Activated naive CD4-positive, alpha-beta T cell treated with anti-CD3 and anti-CD28 coated beads, Interleukin-2, amount 10 ng/mL, durations not matched to agents 7 days and 5 days (primary cell): ENCODE measurements at regions not wholly inside any gene's neighbourhood (a gene's known extent, or its start where the extent isn't known, plus 50 kb on each side); places are given as distances from the start of the nearest gene placed in this dataset.
"Not testable (repeated sequence)": the region's sequence is repeated elsewhere in the genome, so short reads cannot be mapped to it uniquely, and the experiment has no call there.

Source experiments
- CTCF ChIA-PET: fragments of 350-600 bp; sonication (Branson Sonifier 250); formaldehyde crosslinking; loops from one replicate; lab custom pipeline; 2021; ENCODE audit warnings: antibody characterized with exemption; lab: Charles Lee
- DNase-seq: peaks from one replicate; pipeline ENCODE4 v3.0.0-alpha.2; 2020
- H3K27ac Mint-ChIP-seq: one replicate; pipeline ENCODE4 v1.8.0; 2021; ENCODE audit warnings: mild to moderate bottlenecking, moderate library complexity, mixed read lengths
- H3K27me3 Mint-ChIP-seq: one replicate; pipeline ENCODE4 v1.8.0; 2021; ENCODE audit warnings: mild to moderate bottlenecking, mixed read lengths
- H3K36me3 Mint-ChIP-seq: one replicate; pipeline ENCODE4 v1.8.0; 2021; ENCODE audit warnings: mixed read lengths
- H3K4me1 Mint-ChIP-seq: one replicate; pipeline ENCODE4 v1.8.0; 2021; ENCODE audit warnings: mixed read lengths
- H3K4me3 Mint-ChIP-seq: one replicate; pipeline ENCODE4 v1.8.0; 2021; ENCODE audit warnings: mild to moderate bottlenecking, moderate library complexity, mixed read lengths
- H3K9me3 Mint-ChIP-seq: one replicate; pipeline ENCODE4 v1.8.0; 2021; ENCODE audit warnings: mixed read lengths

DNA sequence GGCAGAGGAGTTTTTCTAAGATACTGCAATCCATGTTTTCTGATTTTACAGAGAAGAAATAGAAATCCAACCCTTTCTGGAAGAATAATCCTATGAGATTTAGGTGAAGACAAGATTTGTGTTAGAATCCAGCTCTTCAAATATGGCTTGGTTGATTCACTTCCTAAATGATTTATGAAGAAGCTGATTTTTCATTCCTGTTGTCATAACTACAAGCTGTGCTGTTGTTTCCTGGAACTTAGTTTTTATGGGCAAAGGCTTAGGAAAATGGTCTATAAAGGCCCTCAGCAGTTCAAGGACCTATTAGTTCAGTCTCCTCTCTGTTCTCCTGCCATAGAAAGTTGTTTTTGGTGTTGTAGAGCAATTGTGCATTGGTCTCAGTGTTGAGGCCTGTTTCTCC lies 174.2 kb upstream of the FAM20A start:
- Mint-ChIP-seq H3K27ac (no peak overlapping the region), H3K9me3 (no peaks in the 10 kb centered on the region), H3K4me3 (no peak overlapping the region), H3K27me3 (peaks cover 9% of the 10 kb centered on the region), H3K36me3 (no peaks in the 10 kb centered on the region), H3K4me1 (peaks cover 3% of the 10 kb centered on the region)
- CTCF ChIA-PET: interaction anchor here (1.2 to 4.1 kb wide), 4 partner anchors 10 to 472 kb away, joined by 3 to 29 read pairs (median 8); no protein-coding TSS in a partner anchor
- no peak for DNase-seq

DNA sequence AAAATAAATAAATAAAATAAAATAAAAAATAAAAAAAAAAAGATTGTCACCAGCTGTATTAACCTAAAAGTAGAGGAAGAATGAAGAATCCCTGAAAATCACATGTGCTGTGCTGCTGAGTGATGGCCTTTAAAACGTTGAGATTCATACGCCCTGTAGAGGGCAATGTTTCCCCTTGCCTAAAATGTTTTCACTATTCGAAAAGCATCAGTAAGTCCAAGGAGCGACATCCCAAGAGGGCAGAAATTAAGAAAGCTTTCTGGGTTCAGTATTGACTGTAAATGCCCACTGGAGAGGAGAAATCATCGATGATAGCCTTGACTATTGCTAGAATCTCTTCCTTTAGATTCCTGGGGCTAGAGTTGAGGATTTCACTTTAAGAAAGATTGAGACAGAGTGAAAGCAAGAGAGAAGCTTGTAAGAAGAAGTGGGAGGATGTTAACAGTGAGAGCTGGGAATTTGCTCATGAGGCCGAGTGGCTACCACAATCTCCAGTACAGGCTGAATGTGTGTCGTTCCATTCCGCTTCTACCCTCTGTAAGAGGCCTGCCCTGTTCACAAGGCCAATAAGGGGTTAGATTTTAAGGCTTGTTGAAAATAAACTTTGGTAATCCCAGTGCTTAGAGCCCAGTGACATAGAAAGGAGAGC lies 170.8 kb upstream of the FAM20A start:
- no peak for DNase-seq
- Mint-ChIP-seq H3K27me3 (peaks cover 3% of the 10 kb centered on the region), H3K9me3 (no peaks in the 10 kb centered on the region), H3K4me1 (peaks cover 3% of the 10 kb centered on the region), H3K36me3 (no peaks in the 10 kb centered on the region), H3K27ac (no peak overlapping the region), H3K4me3 (no peak overlapping the region)
- CTCF ChIA-PET: interaction anchor here (0.6 to 1.7 kb wide), 11 partner anchors 9 to 642 kb away, joined by 3 to 6 read pairs (median 3); partner anchors contain the start of gene MAP2K6

DNA sequence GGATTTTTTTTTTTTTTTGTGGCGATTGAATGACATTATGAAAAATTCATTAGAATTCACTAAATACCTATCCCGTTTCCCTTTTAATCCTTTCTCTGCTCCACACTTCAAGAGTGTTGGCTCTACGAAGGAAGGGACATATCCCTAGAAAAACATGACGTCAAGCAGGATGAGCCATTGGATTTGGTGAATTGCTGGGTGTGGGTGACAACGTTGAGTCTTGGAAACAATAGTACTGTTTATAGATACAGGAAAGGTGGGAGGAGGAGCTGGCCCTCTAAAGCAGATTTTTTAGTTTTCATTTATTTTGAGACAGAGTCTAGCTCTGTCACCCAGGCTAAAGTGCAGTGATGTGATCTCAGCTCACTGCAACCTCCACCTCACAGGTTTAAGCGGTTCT lies 167.6 kb upstream of the FAM20A start:
- no peak overlapping the region for H3K27ac Mint-ChIP-seq
- no peaks in the 10 kb centered on the region for H3K36me3 Mint-ChIP-seq
- no peaks in the 10 kb centered on the region for H3K9me3 Mint-ChIP-seq
- H3K4me1 Mint-ChIP-seq: peaks cover 4% of the 10 kb centered on the region
- CTCF ChIA-PET: no interaction called here
- no peak for DNase-seq
- H3K4me3 Mint-ChIP-seq: no peak overlapping the region
- H3K27me3 Mint-ChIP-seq: peaks cover 7% of the 10 kb centered on the region

DNA sequence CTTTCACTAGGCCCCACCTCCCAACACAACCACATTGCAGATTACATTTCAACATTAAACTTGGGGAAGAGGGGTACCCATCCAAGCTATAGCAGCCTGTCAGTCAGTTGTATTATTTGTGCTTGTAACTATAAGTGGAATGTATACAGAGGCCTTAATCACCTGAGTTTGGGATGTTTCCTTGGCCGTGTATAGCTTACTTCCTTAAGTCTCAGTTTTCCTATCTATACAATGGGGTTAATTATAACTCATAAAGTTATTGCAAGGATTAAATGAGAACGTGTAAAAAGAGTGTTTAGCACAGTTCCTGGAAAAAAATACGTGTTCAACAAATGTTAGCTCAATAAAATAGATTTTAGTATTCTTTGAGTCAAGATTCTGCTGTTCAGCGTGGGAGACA lies 165.5 kb upstream of the FAM20A start:
- Mint-ChIP-seq H3K27me3 (peaks cover 4% of the 10 kb centered on the region), H3K4me3 (no peak overlapping the region), H3K4me1 (peaks cover 6% of the 10 kb centered on the region), H3K9me3 (no peaks in the 10 kb centered on the region), H3K27ac (no peak overlapping the region), H3K36me3 (no peaks in the 10 kb centered on the region)
- no peak for DNase-seq
- CTCF ChIA-PET: no interaction called here

DNA sequence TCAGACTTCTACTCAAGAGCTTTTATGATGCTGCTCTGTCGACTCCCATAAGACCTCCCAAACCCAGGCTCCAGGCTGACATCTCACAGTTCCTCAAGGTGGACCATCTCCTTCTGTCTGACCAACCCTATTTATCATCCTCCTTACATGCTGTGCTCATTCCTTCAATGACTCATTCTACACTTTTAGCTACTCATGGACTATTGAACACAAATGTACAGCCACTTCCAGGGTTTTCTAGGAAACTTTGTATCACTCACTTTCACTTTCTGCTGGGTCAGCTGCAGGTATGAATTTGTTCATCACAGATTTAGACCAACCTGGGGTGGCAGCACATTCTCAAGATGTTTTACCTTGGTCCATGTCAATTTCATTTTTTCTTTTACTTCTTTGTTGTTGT lies 162.4 kb upstream of the FAM20A start:
- no peaks in the 10 kb centered on the region for H3K9me3 Mint-ChIP-seq
- H3K27me3 Mint-ChIP-seq: peaks cover 4% of the 10 kb centered on the region
- CTCF ChIA-PET: interaction anchor here (0.7 kb wide), 1 partner anchor 779 kb away, joined by 3 read pairs; no protein-coding TSS in a partner anchor
- H3K36me3 Mint-ChIP-seq: no peaks in the 10 kb centered on the region
- no peak for DNase-seq
- no peak overlapping the region for H3K27ac Mint-ChIP-seq
- peaks cover 14% of the 10 kb centered on the region for H3K4me1 Mint-ChIP-seq
- H3K4me3 Mint-ChIP-seq: no peak overlapping the region

DNA sequence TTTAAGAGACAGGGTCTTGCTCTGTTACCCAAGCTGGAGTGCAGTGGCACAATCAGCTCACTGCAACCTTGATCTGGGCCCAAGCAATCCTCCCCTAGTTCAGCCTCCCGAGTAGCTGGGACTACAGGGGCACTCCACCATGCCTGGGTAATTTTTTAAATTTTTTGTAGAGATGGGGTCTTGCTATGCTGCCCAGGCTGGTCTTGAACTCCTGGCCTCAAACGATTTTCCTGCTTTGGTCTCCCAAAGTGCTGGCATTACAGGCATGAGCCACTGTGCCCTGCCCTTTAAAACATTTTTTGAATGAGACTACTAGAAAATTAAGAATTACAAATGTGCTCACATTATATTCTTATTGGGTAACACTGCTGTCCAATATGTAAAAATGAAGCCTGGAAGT lies 161.7 kb upstream of the FAM20A start:
- no peak for DNase-seq
- Mint-ChIP-seq H3K27me3 (peaks cover 4% of the 10 kb centered on the region), H3K9me3 (no peaks in the 10 kb centered on the region), H3K27ac (no peak overlapping the region), H3K4me1 (peaks cover 14% of the 10 kb centered on the region), H3K36me3 (no peaks in the 10 kb centered on the region), H3K4me3 (no peak overlapping the region)
- CTCF ChIA-PET: interaction anchor here (1.6 kb wide), 1 partner anchor 484 kb away, joined by 3 read pairs; no protein-coding TSS in a partner anchor

DNA sequence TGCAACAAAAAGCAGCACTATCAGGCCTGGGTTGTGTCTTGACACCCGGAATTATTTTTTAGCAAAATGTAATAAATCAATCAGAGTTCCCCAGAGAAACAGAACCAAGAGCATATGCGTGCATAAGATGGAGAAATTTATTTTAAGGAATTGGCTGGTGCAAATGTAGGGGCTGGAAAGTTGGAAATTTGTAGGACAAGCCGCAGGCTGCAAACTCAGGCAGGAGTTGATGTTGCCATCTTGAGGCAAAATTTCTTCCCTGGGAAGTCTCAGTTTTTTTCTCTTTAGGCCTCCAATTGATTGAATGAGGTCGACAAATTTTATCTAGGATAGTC lies 158.9 kb upstream of the FAM20A start:
- H3K4me3 Mint-ChIP-seq: no peak overlapping the region
- H3K27me3 Mint-ChIP-seq: no peaks in the 10 kb centered on the region
- DNase-seq: no peak
- no peak overlapping the region for H3K27ac Mint-ChIP-seq
- H3K9me3 Mint-ChIP-seq: no peaks in the 10 kb centered on the region
- no peaks in the 10 kb centered on the region for H3K36me3 Mint-ChIP-seq
- CTCF ChIA-PET: interaction anchor here (1.5 to 2.1 kb wide), 2 partner anchors 226 to 294 kb away, joined by 4 to 7 read pairs; no protein-coding TSS in a partner anchor
- peaks cover 14% of the 10 kb centered on the region for H3K4me1 Mint-ChIP-seq

DNA sequence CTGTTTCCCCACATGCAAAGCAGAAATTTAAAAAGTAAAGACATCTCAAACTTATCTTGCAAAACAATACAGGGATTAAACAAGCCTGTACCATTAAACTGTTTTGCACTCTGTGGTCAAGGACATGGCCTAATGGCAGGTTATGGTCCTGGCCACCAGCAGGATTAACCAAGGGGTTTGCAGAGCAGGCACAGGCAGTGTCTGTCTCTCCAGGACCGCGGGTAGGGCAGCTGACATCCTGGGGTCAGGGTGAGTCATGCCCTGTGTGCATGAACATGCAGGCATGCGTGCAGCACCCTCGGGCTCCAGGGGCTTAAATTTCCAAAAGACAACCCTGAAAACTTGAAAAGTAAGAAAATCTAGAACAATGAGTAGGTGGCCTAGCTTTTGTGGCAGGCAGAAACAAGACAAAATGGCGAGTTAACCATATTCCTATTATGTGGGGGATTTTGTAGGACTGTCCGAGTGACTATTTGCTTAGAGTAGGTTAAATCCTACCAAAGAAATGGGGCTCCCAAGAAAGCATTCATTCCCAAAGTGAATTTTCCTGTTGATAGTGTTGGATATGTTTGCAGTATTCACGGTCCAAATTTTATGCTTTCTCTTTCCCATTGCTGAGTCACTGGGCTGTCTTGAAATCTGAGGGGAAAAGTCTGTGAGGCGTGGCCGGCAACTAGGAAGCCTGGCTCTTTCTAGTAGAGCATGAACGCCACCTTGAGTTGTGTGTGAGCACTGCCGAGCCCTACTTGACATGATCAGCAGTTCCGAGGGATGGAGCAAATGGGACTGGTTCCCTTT lies 158.4 kb upstream of the FAM20A start:
- peaks cover 14% of the 10 kb centered on the region for H3K4me1 Mint-ChIP-seq
- CTCF ChIA-PET: interaction anchor here (0.7 to 2.1 kb wide), 4 partner anchors 226 to 579 kb away, joined by 3 to 7 read pairs (median 4); no protein-coding TSS in a partner anchor
- no peaks in the 10 kb centered on the region for H3K36me3 Mint-ChIP-seq
- DNase-seq: peak; percentile 67
- H3K4me3 Mint-ChIP-seq: no peak overlapping the region
- H3K9me3 Mint-ChIP-seq: no peaks in the 10 kb centered on the region
- H3K27me3 Mint-ChIP-seq: no peaks in the 10 kb centered on the region
- H3K27ac Mint-ChIP-seq: no peak overlapping the region

DNA sequence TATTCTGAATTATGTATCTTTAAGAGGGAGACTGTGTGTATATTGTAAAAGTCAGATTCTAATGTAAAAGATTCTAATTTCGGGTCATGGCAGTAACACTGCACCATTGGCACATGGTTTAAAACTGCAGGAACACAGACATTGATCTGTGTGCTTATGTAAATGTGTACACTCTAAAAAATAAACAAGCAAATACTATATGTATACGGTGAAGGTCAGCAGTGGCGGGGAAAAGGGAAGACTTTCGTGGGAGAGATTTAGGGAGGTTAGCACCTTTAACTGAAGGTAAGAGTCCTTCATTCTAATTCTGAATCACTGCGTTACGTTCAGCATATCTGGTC lies 157.8 kb upstream of the FAM20A start:
- no peaks in the 10 kb centered on the region for H3K9me3 Mint-ChIP-seq
- H3K27me3 Mint-ChIP-seq: no peaks in the 10 kb centered on the region
- H3K4me3 Mint-ChIP-seq: no peak overlapping the region
- H3K4me1 Mint-ChIP-seq: peaks cover 14% of the 10 kb centered on the region
- no peak overlapping the region for H3K27ac Mint-ChIP-seq
- H3K36me3 Mint-ChIP-seq: no peaks in the 10 kb centered on the region
- CTCF ChIA-PET: interaction anchor here (0.6 to 1.1 kb wide), 5 partner anchors 57 to 578 kb away, joined by 3 to 4 read pairs (median 3); no protein-coding TSS in a partner anchor
- no peak for DNase-seq

DNA sequence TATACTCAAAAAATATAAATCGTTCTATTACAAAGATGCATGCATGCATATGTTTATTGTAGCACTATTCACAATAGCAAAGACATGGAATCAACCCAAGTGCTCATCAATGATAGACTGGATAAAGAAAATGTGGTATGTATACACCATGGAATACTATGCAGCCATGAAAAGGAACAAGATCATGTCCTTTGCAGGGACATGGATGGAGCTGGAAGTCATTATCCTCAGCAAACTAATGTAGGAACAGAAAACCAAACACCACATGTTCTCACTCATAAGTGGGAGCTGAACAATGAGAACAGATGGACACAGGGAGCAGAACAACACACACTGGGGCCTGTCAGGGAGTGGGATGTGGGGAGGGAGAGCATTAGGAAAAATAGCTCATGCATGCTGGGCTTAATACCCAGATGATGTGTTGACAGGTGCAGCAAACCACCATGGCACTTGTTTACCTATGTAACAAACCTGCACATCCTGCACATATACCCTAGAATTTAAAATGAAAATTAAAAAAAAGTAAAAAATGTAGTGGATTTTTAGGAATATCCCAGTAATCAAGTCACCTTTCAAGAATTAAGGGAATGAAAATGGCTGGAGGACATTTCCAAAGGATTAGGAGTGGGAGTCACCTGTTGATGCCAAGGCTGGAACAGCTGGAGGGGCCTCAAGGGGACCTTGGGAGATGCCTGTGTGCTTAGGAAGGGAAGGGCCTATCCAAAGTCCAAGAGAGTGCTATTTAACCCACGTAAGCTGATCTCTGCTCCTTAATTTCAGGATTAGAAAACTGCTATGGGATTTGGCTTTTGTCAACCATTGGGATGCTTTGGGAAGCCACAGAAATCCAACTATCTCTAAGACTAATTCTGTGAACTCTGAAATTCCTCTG lies 156.9 kb upstream of the FAM20A start:
- DNase-seq, H3K4me3 Mint-ChIP-seq, H3K9me3 Mint-ChIP-seq, H3K27ac Mint-ChIP-seq, H3K4me1 Mint-ChIP-seq, H3K27me3 Mint-ChIP-seq, H3K36me3 Mint-ChIP-seq: not testable (repeated sequence)
- CTCF ChIA-PET: interaction anchor here (0.6 to 1.3 kb wide), 3 partner anchors 58 to 224 kb away, joined by 3 read pairs; no protein-coding TSS in a partner anchor

DNA sequence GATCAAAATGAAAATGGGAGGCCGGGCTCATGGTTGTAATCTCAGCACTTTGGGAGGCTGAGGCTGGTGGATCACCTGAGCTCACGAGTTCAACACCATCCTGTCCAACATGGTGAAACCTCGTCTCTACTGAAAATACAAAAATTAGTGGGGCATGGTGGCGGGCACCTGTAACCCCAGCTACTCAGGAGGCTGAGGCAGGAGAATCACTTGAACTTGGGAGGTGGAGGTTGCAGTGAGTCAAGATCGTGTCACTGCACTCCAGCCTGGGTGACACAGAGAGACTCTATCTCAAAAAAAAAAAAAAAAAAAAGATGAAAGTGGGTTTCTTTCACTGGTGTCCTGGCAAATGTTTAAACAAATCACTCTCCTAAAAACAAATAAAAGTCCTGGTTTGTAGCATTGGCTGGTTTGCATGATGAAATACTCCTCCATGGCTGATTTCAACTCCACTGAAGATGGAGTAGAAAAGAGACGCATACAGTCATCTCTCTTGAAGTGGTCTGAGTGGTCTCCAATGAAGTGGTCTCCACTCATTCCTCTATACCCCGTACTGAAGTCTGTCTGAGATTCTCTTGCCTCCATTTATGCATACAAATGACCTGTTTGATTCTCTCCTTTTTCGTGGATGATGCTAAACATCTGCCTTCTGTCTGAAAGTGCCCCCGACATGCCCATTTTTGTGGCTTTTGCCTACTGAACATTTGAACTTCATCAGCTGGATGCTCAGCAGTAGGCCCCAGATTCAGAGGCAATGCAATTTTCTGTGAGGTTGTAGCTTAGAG lies 153.0 kb upstream of the FAM20A start:
- Mint-ChIP-seq H3K9me3 (no peaks in the 10 kb centered on the region), H3K36me3 (no peaks in the 10 kb centered on the region), H3K4me1 (no peaks in the 10 kb centered on the region), H3K27ac (no peak overlapping the region), H3K4me3 (no peak overlapping the region), H3K27me3 (no peaks in the 10 kb centered on the region)
- CTCF ChIA-PET: interaction anchor here (0.6 kb wide), 1 partner anchor 855 kb away, joined by 3 read pairs; no protein-coding TSS in a partner anchor
- DNase-seq: no peak

DNA sequence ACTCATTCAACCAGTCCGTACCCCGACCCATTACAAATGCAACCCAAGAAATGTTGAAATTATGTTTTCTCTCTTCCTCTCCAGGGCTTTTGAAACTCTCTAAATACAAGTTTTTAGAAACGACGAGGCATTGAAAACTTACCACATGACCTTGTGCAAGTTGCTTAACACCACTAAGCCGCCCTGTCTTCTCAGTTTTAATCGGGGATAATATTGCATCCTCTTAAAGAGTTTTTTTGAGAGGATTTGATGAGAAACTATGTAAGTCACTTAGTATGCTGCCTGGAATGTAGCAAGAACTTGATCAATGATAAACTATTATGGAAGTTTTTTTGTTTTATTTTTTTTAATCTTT lies 149.0 kb upstream of the FAM20A start:
- Mint-ChIP-seq H3K4me3 (no peak overlapping the region), H3K36me3 (no peaks in the 10 kb centered on the region), H3K4me1 (no peaks in the 10 kb centered on the region), H3K27me3 (peaks cover 1% of the 10 kb centered on the region), H3K9me3 (no peaks in the 10 kb centered on the region), H3K27ac (no peak overlapping the region)
- CTCF ChIA-PET: no interaction called here
- no peak for DNase-seq

DNA sequence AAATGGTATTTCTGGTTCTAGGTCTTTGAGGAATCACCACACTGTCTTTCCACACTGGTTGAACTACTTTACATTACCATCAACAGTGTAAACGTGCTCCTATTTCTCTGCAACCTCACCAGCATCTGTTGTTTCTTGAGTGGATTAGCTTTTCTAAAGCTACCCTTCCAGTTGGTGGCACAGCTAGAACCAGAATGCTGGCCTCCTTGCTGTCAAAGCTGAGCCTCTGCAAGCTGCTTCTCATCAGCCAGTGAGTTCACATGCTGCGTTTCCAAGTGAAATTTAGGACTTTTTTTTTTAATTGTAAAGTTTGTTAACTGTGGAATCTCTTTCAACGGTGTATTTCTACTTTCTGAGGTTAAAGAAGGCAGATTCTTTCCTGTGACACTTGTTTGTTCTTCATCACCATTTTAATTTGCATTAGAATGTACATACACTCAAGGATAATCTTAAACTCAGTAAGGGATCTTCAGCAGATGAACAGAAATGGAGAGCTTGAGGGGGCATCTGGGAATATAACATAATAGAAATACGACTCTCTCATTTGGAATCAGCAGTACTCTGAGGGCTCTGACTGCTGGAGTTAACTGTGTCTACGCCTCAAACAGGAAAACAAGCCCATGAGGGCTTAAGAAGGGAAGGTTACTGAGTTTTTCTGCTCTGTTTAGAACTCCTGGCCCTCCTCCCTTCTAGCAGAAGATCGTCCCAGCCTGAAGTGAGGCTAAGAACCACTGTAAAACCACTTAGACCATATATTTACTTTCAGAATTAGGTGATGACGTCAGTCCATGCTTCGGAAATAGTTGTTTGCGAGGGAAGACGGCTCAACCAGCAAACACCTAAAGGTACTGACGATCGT lies 148.4 kb upstream of the FAM20A start:
- no peaks in the 10 kb centered on the region for H3K9me3 Mint-ChIP-seq
- no peak overlapping the region for H3K4me3 Mint-ChIP-seq
- H3K27ac Mint-ChIP-seq: no peak overlapping the region
- H3K27me3 Mint-ChIP-seq: peaks cover 4% of the 10 kb centered on the region
- no peaks in the 10 kb centered on the region for H3K4me1 Mint-ChIP-seq
- no peaks in the 10 kb centered on the region for H3K36me3 Mint-ChIP-seq
- CTCF ChIA-PET: no interaction called here
- DNase-seq: no peak
